COLO668 (cell line): ENCODE measurements at regions not wholly inside any gene's neighbourhood (a gene's known extent, or its start where the extent isn't known, plus 50 kb on each side); places are given as distances from the start of the nearest gene placed in this dataset.

Source experiments
- DNase-seq: peaks from one replicate; lab custom pipeline; 2025; ENCODE audit not compliant: unreplicated experiment; lab: John Stamatoyannopoulos, UW

DNA sequence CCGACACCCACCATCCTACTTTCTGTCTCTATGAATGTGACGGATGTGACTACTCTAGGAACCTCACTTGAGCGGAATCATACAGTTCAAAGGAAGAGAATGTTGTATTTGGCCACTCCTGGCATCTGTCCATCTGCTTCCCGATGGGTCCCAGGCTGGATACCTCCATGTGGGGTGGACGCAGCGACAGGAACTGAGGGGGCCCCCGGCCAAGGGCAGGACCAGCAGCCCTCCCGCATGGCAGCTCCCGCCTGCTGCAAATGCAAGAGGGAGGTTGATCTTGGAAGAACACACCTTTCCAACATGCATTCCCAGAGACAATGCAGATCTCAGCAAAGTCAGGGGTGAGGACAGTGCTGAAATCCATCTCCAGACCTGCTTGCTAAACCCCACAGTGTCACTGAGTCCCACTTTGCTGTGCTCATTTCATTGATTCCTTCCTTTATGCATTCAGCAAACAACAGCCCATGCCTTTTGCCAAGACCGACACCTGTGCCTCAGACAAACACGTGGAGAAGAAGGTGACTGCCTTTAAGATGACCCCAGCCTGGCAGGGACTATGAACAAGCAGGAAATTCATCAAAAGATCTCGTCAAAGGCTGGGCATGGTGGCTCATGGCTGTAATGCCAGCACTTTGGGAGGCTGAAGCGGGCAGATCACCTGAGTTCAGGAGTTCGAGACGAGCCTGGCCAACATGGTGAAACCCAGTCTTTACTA, 246.2 kb downstream of the CTTN start:
- DNase-seq: no peak

DNA sequence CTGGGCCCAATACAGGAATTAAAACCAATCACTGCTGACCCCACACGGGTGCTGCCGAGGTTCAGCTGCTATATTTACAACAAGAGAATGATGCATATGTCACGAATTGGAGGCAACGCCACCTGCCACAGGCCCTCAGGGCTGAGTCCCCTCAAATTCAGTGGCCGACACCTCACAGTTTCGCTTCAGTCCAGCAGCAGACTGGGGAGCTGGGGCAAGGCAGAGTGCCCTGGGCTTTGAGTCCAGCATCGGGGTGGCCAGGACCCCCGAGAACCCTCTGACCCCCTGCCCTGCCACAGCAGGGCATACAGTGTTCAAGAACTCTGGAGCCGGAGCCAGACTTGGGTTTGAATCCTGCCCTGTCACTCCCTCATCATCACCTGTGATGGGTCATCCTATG, 247.2 kb downstream of the CTTN start:
- DNase-seq: no peak

DNA sequence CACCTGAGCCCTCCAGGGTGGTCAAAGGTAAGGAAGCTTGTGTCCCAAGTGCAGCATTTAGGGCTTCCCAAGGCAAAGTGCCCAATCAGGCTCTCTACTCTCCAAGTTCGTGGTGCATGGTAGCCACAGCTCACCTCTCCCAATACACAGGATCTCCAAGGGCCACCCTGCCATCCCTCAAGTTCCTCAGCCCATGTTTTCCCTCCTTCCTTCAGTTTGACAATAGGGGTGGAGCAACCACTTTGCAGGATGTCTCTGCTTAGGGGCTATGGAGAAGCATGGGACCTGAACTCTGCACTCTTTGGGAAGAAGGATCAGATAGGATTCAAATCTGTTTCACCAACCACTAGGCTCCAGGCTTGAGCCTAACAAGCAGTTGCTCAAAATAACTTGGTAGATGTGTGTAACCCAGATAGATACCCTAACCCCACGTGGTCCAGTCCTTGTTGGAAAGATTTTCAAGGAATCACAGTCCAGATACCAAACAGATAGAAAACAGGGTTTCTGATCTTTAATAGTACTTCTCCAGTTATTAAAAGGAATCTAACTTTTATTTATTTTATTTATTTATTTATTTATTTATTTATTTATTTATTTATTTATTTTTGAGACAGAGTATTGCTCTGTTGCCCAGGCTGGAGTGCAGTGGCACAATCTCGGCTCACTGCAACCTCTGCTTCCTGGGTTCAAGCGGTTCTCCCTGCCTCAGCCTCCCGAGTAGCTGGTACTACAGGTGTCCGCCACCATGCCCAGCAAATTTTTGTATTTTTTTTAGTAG, 248.1 kb downstream of the CTTN start:
- no peak for DNase-seq

DNA sequence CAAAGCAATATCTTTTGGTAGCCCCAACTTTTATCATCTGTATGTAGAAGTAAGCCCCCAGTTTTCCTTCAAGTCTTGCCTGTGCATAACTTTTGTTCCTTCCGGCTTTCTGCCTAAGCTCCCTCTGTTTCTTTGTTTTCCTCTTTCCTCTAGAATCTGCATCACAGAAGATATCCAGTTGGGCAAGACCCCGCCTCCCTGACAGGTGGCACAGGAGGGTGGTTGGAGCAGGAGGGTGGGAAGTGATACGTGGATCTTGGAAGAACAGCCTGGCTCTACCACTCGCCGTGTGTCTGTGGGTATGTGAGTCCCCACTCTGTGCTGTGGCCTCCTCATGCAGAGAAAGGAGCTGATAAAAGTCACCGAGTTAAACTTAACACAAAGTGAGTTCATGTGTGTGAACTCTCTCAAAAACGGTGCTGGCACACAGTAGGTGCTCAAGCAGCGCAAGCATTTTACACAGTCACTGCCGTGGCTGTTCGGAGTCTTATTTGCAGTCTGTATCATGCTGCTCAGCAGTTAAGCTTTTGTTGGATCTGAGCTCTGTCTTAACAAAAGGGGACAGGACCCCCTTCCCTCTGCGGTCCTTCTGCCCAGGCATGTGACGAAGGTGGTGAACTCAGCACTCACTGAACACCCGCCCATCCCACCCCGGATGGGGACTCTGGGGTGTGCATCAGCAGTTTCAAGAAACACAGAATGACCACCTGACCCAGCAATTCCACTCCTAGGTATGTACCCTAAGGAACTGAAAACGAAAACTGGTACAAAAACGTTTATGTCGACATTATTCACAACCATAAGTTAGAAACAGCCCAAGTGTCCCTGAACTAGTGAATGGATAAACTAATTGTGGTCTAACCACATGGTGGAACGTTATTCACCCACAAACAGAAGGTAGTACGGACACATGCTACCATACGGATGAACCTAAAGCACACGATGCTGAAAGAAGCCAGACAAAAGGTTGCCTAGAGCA, 249.1 kb downstream of the CTTN start:
- DNase-seq: no peak

DNA sequence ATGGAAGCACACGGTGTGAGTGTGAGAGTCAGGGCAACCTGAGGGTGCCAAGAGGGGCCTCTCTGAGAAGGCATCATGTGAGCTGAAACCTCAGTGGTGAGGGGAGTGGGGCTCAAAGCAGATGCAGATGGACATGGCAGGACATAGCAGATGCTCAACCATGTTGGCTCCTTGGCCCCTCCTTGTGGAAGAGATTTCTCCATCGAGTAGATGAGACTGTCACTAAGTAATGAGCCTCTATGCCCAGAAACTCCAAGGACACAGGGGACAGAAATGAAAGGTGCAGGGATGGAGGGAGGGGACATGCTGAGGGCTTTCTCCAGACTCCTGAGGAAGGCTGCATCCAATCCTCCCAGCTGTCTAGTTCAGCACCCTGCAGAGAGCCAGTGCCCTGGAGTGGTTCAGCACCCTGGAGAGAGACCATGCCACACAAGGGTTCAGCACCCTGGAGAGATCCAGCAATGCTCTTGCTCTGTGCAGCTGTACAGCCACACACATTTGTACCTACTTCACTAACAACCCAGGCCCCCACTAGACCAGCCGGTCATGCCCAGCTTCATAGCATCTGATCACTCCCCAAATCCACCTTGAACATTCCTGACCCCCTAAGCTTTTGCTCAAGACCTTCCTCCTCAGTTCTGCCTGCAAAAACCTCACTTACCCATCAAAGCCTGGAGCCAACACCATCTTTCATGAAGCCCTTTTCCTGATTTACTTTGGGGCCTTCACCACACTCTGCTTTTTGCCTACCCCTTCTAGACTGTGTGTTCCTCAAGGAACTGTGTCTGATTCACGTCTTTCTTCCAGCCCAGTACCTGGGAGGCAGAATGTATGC, 252.0 kb downstream of the CTTN start:
- DNase-seq: no peak

DNA sequence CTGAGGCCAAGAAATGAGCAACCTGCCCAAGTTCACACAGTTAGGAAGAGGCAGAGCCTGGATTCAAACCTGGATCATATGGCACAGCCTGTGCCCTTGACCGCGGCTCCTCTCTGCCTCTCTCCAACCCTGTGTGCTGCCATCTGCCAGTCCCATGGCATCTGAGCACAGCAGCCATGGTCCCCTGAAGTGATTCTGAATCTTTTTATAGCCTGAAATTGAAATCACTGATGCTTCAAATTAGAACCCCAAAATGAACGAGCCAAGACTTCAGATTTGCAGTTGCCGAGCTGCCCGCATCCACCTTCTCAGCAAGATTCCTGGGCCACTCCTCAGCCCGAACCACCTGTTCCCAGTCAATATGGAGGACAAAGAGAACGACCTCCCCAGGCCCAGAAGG, 252.7 kb downstream of the CTTN start:
- no peak for DNase-seq

DNA sequence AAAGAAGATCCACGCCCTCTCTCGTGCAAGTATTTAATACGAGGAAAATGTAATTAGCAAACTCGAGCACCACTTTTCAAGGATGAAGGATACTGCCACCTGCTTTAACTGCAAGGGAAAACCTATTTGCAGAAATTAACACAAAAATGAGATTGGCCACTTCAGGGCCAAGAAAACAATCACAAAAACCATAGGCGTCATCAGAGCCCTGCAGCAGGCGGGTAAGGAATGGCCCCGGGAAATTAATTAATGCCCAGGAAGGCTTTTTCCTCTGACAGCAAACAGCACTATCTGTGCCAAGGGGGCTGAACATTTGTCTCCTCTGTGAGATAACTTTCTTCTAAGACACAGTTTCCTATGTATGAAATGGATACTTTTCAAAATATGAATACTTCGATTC, 255.7 kb downstream of the CTTN start:
- no peak for DNase-seq

DNA sequence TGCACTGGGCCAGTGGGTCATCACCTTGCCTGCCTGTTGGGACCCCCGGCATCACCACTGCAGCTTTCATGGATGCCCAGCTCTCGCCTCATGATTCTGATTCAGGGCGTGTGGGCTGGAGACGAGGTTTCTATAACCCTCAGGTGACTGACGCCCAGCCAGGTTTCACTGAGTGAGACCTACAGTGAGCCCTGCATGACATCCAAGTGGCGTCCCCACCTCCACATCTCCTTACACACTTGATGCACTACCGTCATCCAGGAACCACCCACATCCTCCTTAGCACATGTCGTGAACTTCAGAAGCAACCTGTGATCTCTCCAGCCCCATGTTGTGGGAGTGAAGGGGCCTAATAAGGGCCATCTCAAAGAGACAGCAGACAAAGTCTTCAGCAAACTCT, 257.5 kb downstream of the CTTN start:
- no peak for DNase-seq

DNA sequence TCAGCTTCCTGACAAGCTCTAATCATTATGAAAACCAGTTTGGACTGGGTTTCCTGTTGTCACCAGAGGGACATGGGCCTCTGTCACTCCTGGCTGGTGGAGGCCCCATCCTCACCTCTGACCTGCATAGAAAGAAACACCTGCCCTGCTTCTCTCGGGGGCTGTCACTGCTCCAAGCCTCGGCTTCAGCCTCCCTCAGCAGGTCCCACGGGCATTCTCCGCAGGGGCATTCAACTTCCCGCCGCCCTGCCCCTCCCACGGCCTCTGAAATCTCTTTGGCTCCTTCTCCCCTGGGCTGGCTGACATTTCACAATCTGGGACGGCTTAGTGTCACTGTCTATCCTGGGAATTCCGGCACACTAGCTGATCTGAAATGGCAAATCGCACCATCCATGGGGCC, 257.9 kb downstream of the CTTN start:
- no peak for DNase-seq

DNA sequence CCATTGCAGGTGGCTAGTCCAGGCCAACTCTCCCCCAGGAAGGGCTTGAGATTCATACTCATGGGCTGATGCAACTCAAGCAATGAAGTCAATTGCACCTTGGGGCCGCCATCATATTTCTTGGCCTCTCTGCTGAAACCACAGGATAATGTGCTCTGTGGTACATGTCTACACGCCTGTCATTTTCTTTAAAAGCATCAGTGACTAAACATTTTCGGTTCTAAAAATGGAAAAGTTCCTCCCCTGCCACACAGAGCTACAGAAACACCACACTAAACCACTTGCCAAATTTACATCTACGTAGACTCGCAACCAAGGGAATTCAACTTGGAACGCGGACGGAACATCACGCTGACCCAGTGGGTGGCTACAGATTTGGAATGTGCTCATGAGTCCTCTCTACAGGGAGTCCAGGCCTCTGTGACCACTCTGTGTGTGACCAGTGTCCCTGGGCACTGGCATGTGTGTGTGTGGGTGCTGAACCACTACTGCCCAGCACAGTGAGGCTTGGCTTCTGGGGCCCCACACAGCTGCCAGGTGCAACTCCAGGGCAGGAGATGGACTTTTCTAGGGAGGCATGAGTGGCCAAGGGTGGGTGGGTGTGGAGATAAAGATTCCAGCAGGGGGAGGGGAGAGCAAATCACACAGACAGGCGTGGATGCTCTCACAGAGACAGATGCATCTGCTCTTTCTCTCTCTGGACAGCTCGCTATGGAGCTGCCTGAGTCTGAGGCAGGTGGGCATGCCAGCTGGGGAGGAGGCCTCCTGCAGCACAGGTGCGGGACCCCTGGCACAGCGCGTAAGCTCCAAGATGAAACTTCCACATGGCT, 261.9 kb downstream of the CTTN start:
- no peak for DNase-seq

DNA sequence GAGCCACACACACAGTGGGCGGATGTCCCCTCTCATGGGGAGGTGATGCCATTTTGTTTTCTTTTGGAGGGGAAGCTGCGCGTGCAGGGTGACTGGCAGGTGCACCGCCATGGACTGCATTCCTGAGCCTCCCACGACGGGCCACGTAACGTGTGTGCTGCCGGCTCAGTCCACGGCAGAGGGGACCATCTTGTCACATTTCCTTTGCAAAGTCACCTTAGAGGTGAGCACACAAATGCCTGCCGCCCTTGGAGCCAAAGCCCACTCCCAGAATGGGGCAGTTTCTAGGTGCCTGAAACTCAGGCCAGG, 262.5 kb downstream of the CTTN start:
- DNase-seq: no peak

DNA sequence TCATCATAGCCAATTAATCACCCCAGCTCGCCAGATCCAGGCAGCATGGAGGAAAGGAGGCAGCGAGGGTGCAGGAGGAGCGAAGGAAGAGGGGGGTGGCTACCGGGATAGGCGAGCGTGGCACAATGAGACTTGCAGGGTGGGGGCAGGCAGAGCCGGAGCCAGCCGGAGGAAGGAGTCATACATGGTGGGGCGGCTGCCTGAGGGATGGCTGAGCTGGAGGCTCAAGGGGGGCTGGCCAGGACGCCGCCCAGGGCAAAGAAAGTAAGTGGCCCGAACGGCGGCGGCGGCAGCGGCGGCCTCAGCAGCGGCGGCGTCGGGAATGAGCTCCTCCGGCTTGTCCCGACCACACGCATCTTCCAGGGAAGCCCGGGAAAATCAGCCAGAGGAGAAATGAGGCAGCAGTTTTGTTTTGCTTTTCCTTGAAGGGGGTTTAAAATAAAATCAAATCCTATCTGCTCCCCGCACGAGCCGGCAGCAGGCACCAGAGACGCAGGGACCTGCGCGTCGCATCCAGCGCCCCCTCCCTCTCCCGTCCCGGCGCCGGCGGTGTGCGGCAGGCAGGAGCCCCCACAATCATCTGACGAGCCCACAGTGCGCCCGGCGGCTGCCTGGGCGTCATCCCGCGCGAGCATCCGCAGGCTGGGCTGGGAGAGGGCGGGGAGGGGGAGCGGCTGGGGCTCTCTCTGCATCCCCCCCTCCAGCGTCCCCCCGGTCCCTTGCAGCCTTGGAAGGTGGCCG, 263.6 kb downstream of the CTTN start:
- DNase-seq: no peak

DNA sequence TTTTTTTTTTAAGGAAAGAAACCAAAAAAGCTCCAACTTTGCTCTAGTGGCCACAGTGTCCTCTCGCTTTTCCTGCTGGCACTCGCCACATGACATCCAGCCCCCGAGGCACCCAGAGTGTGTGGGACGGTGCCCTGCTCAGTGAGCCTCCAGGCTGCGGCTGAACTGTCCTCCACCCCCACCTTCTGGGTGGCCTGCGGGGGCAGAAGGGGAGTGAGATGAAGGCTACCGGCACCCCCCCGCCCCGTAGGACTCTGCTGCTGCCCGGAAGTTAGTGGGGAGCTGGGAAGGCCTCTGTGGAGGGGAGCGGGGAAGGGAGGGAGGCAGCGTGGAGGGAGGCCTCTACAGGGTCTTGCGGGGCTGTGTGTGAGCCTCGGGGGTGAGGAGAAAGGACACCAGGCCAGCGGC, 264.4 kb downstream of the CTTN start:
- DNase-seq: no peak

DNA sequence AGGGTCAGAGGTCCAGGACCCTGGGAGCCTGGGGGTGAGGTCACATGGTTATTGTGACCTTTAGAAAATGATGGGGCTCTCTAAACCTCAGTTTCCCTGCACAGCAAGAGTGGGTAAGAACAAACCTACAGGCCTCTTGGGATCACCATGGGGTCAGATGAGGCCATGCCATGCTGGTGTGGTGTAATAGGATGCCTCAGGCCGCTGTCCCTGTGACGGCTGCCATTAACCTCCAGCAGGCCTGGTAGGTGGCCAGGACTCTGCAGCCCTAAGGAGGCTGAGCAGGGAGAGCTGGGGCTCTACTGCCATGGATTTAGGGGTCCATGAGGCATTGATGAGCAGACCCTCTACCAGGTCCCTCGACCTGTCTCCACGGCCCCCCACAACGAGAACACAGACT, 265.5 kb downstream of the CTTN start:
- no peak for DNase-seq

DNA sequence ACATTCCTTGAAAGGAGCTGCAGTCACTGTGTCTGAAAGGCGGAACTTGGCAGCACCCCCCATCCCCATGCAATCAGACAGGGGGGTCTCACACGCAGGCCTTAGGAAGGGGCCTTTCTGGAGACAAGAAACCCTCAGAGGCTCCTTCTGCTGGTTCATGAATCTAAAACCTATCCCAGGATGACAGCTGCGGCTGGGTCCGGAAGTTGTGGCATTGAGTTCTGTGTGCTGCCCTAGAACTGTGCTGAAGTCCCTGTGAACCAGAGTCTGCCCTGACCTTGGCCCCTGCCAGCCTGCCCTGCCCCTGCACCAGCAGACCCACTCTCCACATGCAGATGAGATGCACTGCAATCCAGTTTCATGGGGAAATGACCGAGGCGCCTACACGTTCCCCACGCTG, 268.0 kb downstream of the CTTN start:
- DNase-seq: no peak

DNA sequence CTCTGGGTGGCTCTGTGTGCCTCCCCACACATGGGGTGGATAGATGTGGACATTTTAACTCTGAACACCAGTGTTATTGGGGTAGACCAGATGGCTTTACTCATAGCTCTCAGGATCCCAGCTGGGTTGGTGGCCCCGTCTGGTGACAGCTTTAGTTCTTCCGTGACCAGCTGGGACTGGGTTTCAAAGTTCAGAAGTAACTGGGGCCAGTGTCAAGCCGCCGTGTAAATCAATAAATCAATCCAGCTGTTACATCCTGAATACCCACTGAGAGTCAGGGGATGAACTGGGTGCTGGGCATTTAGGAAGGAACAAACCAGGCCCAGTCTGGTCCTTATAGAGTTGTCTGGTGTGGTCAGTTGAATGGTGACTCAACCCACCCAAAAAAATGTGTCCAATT, 269.4 kb downstream of the CTTN start:
- no peak for DNase-seq

DNA sequence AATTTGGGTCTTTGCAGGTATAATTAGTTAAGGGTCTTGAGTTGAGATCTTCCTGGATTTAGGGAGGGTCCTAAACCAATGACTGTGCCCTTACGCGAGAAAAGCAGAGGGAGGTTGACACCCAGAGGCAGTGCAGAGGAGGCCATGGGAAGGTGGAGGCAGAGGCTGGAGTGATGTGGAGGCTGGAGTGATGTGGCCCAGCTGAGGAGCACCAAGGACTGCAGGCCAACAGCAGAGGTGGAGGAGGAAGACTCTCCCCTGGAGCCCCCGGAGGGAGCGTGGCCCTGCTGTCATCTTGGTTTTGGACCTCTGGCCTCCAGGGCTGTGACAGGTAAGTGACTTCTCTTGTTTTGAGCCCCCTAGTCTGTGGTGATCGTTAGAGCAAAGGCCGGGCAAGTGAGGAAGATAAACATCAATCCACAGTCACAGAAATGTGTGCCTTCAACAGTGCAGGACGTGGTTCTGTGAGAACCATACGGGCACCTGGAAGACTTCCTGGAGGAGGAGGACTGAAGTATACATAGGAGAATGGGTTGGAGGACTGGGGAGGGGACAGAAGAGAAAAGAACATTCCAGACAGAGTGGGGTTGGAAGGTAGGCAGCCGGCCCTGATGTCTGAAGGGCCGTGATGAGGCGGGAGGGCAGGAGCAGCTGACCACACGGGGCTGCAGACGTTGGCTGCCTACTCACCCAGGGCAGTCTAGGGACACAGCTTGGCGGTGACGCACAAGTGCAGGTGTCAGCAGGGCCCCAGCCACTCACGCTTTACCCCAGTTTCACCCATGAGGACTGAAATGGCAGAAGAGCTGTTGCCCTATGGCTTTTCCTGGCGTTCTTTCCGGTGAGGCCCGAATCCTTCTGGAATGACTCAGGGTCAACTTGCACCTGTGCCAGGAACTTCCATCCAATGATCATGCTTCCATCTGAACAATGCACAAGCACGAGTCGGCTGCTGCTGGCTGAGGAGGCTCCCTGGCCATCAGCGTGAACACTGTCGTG, 270.2 kb downstream of the CTTN start:
- DNase-seq: no peak

DNA sequence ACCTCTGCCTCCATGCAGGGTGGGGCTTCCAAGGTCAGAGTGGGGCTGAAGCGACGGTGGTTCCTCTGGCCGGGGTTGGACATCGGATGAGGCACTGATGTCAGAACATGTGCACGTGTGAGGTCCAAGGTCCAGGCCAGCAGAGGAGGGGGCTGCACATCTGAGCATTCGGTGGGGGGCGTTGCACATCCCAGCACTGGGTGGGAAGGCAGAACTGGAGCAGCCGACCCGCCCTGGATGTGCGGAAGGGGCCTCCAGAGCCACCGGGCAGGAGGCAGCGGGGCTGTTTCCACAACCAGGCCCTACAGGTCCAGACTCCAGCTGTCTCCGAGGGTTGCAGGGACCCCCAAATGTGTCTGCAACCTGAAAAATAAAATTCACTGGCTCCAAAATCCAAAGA, 271.0 kb downstream of the CTTN start:
- no peak for DNase-seq
